EL (cell line): ENCODE measurements at regions not wholly inside any gene's neighbourhood (a gene's known extent, or its start where the extent isn't known, plus 50 kb on each side); places are given as distances from the start of the nearest gene placed in this dataset.

Experiments
- DNase-seq: peaks from one replicate; pipeline ENCODE4 v3.0.0-alpha.2; 2016

GRCh38 chr3:13266005-13266404 is 154.1 kb downstream of the NUP210 start:
- no peak for DNase-seq

GRCh38 chr3:13265507-13265906 is 154.6 kb downstream of the NUP210 start:
- DNase-seq = no peak

- DNase-seq = no peak
These were observed 155.1 kb downstream of the NUP210 start for GRCh38 chr3:13265016-13265415.

GRCh38 chr3:13264468-13264795 is 155.7 kb downstream of the NUP210 start:
- DNase-seq = no peak

GRCh38 chr3:13263770-13264467 is 156.2 kb downstream of the NUP210 start:
- DNase-seq = no peak

- no peak for DNase-seq
These were observed 157.5 kb downstream of the NUP210 start for GRCh38 chr3:13262493-13263211.

- no peak for DNase-seq
These were observed 158.2 kb downstream of the NUP210 start for GRCh38 chr3:13261892-13262291.

GRCh38 chr3:13261104-13261830 is 158.9 kb downstream of the NUP210 start:
- DNase-seq = no peak

- DNase-seq = no peak
These were observed 159.6 kb downstream of the NUP210 start for GRCh38 chr3:13260259-13261103.

- no peak for DNase-seq
These were observed 160.3 kb downstream of the NUP210 start for GRCh38 chr3:13259831-13260230.

- DNase-seq = no peak
These were observed 161.1 kb downstream of the NUP210 start for GRCh38 chr3:13258986-13259514.

- DNase-seq = no peak
These were observed 161.8 kb downstream of the NUP210 start for GRCh38 chr3:13258280-13258679.

GRCh38 chr3:13257666-13258065 is 162.5 kb downstream of the NUP210 start:
- DNase-seq = no peak

- no peak for DNase-seq
These were observed 163.3 kb downstream of the NUP210 start for GRCh38 chr3:13256845-13257244.

- DNase-seq = no peak
These were observed 165.8 kb downstream of the NUP210 start for GRCh38 chr3:13254028-13254951.

- DNase-seq = no peak
These were observed 166.7 kb downstream of the NUP210 start for GRCh38 chr3:13253208-13253937.

GRCh38 chr3:13252207-13252606 is 167.9 kb downstream of the NUP210 start:
- DNase-seq = no peak

GRCh38 chr3:13251166-13251903 is 168.8 kb downstream of the NUP210 start:
- no peak for DNase-seq

- no peak for DNase-seq
These were observed 170.3 kb downstream of the NUP210 start for GRCh38 chr3:13249664-13250390.

GRCh38 chr3:13248640-13249039 is 171.5 kb downstream of the NUP210 start:
- DNase-seq = no peak
